Astrocyte of the hippocampus (primary cell): ENCODE measurements at regions not wholly inside any gene's neighbourhood (a gene's known extent, or its start where the extent isn't known, plus 50 kb on each side); places are given as distances from the start of the nearest gene placed in this dataset.

Experiments used
- DNase-seq: peaks from one replicate; pipeline ENCODE4 v3.0.0; 2011; ENCODE audit warnings: low read depth, low spot score

DNA sequence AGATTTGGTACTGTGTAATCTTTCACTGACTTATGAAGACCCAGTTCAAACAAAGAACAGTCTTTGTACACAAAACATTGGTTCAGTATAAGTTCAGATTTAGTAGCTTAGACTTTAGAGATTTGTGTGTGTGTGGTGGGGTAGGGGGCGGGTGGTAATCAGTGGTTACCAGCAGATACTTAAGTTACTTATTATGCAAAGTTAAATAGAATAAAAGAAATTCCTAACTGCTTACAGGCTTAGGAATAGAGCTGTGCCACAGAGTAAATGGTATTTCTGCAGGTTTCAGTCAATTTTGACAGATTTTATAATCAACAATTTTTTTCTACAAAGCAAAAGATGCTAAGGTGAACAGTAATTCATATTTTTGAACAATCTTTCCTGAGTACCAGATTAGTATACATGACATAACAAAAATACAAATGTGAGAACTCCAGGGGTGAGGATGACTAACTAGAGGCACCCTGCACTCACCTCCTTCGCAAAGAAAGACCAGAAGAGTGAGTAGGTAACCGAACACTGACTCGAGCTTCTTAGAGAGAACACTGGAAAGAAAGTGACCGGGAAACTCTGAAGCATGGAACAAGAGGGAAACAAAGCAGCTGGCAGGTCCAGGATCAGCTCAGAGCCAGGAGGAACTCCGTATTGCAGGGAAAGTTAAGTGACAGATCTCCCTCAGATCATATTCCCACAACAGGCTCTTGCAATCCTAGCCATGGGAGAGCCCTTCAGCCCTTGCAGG lies 560.6 kb downstream of the COL12A1 start:
- no peak for DNase-seq

DNA sequence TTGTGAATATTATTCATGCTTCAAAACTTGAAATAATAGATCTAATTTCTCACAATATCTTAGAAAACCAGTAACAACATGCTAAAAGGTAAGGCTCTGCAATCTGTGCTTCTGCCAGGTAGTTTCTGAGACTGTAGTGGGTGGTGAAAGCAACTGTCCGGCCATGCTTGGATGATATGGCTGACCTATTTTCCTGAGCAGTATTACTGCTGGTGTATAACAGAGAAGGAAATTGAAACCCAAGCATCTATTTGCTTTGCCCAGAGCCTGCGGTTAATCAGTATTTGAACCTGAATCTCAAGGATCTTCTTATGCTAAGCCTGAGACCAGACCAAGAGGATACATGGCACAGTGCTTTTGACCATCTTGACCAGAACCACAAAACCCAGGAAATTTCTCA lies 563.8 kb downstream of the COL12A1 start:
- DNase-seq: no peak

DNA sequence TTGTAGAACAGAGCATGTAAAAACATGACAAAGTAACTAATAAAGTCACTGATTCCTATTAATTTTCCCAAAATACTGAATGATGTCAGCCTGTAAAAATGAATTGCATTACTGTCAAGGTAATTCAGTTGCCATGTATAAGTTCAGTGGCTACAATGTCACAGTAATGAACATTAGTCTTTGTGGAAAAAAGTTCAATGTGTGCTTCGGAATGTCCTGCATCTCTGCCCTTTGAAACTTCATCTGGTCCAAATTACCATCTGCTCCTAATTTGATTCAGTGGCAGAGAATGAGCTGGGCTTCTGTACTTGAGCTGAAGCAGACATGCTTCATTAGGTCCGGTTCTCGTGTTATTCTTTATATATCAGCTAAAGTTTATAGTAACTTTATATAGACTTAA lies 567.4 kb downstream of the COL12A1 start:
- DNase-seq: no peak

DNA sequence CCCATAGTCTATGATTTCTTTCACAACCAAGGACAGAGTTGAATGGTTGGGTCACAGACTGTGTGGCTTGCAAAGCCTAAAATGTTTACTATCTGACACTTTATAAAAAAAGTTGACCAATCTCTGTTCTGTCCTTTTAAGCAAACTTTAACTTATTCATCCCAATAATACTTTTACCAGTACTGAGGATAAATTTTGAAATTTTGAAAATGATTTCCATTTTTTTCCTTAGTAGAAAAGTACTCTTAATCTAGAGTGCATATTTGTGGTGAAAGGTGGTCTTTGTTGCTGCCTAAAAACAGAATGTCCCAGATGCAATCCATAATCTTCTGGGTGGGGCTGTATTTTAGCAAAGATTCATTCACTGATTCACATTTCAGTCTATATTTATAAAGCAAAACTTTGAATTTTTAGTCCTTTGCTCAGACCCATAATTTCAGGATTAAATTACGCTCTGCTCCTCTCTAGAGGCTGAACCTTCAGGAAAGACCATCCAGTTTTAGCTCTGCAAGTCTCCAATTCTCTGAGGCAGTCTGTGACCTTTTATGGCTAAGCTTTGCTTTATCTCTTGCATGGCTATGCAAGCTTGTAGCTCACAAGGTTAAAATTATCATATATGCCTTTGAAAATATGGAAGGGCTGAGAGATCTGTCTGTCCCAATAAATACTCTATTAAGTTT lies 573.5 kb downstream of the COL12A1 start:
- no peak for DNase-seq

DNA sequence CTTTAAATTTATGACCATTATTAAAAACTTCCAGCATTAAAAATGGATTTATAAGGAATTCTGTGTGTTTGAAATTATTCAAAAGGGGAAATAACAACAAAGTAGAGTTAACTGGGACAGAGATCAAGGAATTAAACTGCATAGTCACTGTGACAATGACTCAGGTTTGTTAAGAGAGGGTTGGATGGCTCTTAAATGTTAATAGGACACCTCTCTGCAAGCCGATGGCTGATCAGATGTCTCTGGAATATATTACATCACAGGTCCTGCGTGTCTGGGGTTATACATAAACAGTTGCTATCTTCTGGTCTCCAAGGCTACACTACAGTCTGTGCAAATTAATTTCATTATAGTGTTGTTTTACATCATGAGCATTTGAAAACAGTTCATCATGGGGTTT lies 574.3 kb downstream of the COL12A1 start:
- no peak for DNase-seq

DNA sequence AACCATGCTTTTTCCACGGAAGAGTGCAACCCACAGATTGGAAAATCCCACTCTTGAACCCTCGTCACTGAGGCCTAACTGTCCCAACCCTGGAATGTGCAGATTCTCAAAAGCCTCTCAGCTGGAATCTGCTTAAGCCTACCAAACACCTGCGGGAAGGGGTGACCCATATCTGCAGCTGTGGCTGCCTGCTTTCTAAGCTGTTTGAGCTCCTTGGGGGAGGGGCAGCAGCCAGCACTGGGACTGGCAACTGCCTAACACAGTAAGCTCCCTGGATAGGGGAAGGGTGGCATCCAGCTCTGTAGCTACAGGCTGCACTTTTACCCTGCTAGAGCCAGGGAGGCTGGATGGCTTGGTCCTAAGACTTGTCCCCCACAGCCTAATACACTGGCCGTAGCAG lies 579.6 kb downstream of the COL12A1 start:
- DNase-seq: no peak

DNA sequence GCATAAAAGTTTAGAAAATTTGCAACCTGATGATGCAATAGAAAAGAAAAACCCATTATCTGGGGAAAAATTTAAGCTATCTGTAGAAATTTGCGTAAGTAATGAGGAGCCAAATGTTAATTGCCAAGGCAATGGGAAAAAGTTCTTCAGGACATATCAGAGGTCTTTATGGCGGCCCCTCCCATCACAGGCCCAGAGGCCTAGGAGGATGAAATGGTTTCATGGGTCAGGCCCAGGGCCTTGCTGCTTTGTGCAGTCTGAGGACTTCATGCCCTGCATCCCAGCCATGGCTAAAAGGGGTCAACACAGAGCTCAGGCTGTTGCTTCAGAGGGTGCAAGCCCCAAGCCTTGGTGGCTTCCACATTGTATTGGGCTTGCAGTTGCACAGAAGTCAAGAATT lies 582.8 kb downstream of the COL12A1 start:
- no peak for DNase-seq

DNA sequence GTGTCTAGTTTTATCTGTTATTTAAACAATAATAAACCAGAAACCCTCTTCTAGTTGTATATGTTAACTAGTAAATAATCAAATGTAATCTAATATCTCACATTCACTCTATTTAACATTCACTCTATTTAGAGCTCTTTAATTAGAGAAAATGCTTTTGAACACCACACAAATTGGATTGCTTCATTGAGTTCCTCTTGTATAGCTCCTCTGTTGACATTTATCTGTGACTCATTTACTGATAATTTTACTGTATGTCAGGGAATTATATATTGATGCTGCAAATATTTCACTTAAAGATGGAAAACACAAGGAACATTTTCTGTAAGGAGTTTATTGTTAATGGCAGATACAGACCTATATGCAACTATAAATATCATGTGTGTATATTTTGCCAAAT lies 594.6 kb downstream of the COL12A1 start:
- no peak for DNase-seq

DNA sequence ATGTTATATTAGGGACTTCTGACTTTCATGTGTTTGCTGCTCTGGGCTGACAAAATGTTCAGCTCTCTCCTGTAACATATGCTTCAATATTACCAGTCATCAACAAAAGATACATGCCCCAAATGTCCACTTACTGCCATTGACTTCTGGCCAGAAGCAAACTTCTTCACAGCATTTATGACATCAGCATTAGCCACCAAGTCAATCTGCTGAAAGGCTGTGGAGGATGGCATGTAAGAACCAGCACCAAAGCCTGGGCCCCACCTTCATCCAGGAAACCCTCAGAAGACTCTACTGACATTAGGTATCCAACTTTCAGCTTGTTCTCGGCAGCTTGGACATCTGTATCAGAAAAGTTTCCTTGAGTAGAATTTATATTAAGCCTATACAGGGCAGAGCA lies 595.5 kb downstream of the COL12A1 start:
- no peak for DNase-seq

DNA sequence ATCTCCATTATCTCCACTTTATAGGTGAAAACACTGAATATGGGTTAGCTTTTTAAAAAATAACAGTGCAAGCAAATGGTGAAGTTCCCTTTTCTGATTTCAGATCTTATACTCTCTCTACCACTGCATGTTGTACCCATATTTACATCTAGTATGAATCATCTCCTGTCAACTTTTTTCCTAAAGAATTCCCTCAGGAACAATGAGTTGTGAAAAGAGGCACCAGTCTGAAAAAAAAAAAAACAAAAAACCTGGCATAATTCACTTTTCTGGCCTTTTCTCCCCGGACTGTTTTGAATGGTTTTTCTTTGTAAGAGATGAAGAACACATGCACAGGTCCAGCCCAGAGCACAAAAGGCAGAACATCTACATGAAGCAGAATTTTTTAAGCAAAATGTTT lies 596.0 kb downstream of the COL12A1 start:
- DNase-seq: no peak

DNA sequence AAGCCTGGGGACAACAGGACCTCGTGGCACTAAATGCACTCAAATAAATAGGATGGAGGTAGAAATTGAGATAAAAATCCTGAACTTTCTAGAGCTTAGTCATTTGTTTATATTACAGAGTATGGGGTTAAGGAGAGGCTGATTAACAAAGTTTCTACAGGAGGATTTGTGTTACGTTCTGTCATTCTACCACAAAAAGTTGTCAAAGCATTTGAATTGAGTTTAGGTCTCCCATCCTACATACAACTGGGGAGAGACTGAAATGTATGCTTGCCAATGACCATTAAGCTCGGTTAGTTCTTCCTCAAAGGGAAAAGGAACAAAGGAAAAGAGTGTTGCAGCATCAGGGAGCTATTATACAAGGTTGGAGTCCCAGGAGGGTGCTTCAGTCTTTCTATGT lies 597.9 kb downstream of the COL12A1 start:
- peak; percentile 11 for DNase-seq

DNA sequence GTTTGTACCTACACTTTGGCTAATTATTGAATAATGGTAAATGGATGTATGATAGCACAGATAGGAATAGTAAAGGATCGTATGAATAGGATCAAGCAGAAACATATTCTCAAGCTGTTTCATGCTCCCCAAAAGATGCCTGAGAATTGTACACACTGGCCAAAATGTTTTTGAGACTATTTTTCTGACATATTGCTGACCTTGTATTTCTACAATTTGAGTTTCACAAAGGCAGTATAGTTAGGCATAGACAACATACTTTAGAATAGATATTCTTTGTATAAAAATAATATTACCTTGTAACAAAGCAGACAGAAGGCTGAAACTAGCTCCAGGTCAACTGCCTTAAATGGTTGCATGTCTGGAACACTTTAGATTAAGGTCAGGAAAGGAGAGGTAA lies 598.4 kb downstream of the COL12A1 start:
- no peak for DNase-seq

DNA sequence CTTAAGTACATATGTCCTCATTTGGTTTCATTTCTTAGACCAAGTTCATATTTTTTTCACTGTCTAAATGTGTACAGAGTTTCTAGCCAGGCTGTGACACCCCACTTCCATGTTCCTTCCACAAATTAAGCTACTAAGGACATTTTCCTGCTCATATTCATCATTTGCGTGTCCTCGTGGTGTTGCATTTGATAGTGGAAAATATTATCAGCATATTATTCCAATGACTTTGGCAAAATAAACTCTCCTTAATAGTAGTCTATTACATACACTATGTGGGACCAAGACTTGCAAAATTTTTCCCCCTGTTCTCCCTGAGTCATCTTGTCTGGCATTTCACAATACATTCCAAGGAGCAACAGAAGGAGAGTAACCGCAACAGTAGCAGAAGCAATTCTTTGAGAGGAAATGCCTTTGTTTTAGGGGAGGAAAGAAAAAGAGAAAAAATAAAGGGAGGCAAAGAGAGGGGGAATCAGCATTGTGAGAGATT lies 599.2 kb downstream of the COL12A1 start:
- DNase-seq: peak; percentile 73

DNA sequence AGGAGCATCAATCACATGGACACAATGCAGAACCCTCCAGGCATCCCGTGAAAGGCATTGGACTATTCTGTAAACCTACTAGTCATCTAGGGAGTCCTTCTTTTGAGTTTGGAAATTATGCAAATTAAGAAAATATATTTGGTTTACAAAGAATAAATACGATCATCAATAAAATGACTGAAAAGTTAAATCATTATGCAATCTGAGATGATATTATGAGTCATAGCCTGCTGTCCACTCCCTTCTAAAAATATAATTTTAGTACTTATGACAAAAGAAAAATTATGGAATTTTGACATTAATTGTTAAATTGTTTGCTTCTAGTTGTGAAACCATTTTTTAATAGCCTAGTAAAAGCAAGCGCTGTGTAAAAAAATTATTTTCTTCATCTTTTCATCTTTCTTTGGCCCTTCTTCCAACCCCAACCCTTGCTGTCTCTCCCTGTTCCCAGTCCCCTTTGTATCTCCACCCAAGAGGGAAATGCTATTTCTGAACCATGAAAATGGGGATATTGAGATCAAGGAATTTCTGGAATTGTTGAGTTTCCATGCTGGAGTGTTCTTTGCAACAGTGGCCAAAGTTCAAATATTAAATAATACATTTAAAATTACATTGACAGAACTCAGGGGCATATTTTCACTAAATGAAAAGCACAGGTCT lies 599.8 kb downstream of the COL12A1 start:
- no peak for DNase-seq

DNA sequence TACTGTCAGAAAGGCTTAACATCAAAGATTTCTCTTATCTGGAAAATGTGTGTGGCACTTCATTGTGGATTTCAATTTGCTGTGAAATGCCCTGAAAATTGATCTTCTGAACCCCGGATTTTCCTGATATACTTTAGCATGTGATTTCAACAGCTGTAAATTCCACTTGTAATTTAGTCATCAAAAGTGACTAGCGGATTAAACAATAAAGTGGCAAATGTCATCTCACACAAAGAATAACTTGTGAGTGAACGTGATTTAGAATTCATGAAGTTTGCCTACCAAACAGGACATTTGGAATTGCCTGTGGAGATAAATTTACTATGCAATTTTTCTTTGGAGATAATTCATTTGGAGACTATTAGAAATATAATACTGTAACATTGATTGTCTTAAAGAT lies 601.6 kb downstream of the COL12A1 start:
- DNase-seq: no peak

DNA sequence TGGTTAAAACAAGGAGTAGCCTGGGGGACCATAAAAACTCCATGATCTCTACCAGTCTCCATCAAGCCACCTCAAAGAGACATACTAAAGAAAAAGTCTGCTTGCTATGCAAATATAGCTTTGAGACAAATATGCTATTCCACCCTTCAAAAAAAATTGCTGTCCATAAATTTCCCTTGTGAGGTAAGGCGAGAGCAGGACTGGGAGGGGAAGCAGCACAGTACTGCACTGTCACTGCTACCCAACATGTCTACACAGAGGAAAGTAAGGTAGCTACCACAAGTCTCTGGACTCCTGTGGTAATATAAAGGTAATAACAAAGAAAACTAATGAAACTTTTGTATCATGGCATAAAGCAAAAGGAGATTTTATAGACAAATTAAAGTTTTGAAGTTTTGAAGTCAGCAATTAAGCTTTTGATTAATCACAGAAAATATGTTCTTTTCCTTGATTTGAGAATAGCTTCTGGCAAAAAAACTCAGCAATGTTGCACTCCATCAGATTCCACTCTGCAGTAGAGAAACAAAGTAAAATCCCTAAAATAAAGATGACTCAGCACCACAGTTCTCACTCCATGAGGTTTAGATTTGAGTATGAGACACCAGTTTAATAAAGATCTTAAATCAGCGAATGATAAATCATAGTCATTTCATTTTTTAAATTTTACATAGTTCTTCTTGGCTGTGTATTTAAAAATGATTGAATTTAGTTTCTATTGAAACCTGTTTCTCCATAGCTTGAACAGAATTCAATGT lies 602.4 kb downstream of the COL12A1 start:
- no peak for DNase-seq

DNA sequence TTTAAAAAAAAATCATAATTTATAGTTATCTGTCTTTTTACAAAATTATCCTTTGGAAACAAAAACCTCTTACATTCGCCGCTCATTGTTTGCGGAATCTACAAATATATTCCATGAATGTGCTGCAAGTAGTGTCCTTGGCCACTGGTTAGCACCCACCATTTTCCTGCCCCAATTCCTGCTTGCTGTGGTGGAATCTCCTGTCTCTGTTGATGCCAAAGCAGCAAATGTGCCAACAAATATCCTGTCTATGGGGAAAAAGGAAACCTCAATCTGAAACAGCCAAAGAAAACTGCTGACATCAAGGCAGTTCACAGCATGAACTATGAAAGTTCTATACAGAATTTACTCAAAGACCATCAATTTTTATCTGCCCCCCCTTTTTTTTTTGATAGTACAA lies 603.6 kb downstream of the COL12A1 start:
- no peak for DNase-seq

DNA sequence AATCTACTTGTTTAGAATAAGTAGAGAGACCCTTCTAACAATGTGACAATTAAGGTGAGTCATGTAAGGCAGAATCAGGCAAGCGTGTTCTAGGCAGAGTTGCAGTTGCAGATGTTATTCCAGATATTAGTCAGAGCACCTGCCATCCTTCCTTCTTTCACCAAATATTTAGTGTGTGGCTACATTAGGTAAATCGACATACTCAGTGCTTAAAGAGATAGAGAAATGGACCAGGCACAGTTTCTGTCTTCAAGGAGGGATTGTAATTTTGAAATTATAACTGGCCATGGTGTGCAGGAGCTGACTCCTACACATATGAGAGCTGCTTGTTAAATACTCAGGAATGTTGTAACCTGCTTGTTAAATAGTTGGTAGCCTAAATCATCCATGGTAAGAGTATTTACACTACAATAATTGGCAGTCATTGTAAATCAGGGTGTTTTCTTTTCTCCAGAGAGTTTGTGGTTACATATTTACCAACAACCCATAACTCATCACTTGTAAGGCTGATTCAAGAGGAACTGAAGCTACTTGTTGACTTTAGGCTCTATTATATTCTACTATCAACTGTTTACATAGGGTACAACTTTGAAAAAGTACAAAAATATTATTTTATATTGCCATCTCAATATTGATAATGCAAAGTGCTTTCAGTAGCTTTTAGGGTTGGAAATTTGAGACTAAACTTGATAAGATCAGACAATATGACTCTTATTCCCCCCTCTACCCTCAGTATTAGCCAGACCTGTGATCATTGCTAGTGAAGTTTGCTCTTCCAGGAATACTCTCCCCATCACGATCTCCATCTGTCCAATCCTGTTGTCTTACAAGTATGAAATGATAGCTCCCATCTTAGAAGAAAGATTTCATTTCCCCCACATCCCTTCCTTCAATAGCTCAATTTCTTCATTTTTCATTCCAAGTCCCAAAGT lies 607.1 kb downstream of the COL12A1 start:
- DNase-seq: no peak

DNA sequence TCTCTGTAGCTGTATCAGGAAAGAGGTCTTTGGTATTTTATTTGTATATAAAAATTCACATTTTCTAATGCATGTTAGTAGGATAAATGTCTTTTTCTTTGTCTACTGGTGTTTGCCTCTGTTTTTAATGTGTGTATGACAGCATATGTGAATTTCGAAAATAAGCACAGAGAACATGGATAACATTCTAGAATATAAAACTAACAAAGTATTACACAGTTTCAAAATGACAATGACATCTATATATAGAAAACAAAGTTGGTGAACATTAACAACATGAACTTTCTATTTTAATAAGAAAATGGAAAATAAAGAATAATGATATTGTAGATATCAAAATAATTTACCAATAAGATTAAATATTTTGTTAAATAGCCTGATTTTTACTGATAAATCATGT lies 608.0 kb downstream of the COL12A1 start:
- no peak for DNase-seq

DNA sequence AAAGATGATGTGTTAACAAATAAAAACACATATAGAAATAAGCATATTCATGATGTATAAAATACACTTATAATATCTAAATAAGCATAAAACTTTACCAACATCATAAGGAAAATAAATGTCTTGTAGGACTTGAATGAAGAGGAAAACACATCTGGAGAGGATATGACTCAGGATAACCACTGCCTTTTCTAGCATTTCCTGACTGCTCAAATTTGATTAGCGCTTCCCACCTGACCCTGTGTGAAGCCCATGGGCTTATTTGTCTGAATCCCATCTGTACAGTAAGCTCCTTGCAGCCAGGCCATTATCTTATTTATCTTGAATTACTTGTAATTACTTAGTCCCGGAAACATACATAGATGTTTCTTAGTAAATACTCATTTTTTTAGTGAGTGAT lies 608.6 kb downstream of the COL12A1 start:
- DNase-seq: no peak

DNA sequence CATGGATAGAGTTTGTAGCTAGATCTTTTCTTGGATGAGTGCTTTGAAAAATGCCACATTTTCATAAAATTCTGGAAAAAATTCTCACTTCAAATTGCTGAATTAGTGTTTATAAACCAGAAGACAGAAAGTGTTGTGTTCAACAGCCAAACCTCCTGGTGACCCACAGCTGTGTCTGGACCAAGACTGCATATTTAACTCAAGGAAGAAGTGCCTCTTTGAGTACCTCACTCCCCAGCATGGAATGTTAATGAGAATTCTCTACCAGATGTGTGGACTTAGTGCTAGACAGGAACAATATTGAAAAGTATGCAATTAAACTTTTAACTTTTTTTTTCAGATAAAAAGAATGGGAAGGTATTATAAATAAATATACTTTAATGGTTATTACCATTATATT lies 609.3 kb downstream of the COL12A1 start:
- no peak for DNase-seq
